GM21717 (cell line): ENCODE measurements at regions not wholly inside any gene's neighbourhood (a gene's known extent, or its start where the extent isn't known, plus 50 kb on each side); places are given as distances from the start of the nearest gene placed in this dataset.
"Not testable (repeated sequence)": the region's sequence is repeated elsewhere in the genome, so short reads cannot be mapped to it uniquely, and the experiment has no call there.

Source experiments
- ATAC-seq: cut with Tn5 transposase; IDR thresholded peaks from one replicate; pipeline ENCODE4 v1.9.1; 2021; ENCODE audit warnings: mild to moderate bottlenecking, moderate library complexity; ENCODE audit not compliant: unreplicated experiment

GRCh38 chr13:54004026-54004699 is 975.5 kb downstream of the OLFM4 start:
- no peak for ATAC-seq

- no peak for ATAC-seq
Measured at GRCh38 chr13:54016542-54016941, 987.9 kb downstream of the OLFM4 start.

GRCh38 chr13:54018485-54018884 is 989.9 kb downstream of the OLFM4 start:
- ATAC-seq = no peak

- ATAC-seq = peak; percentile 87
Measured at GRCh38 chr13:54029226-54029625, 1000.6 kb downstream of the OLFM4 start.

GRCh38 chr13:54029720-54030119 is 1001.1 kb downstream of the OLFM4 start:
- ATAC-seq = no peak

GRCh38 chr13:54033323-54033861 is 1004.8 kb downstream of the OLFM4 start:
- ATAC-seq = no peak

- no peak for ATAC-seq
Measured at GRCh38 chr13:54034047-54034446, 1005.4 kb downstream of the OLFM4 start.

GRCh38 chr13:54057416-54057815 is 1028.8 kb downstream of the OLFM4 start:
- ATAC-seq = not testable (repeated sequence)

- ATAC-seq = not testable (repeated sequence)
Measured at GRCh38 chr13:54069958-54070357, 1041.3 kb downstream of the OLFM4 start.

GRCh38 chr13:54077569-54077968 is 1049.0 kb downstream of the OLFM4 start:
- no peak for ATAC-seq

- ATAC-seq = no peak
Measured at GRCh38 chr13:54078271-54078870, 1049.8 kb downstream of the OLFM4 start.

GRCh38 chr13:54082309-54082708 is 1053.7 kb downstream of the OLFM4 start:
- not testable (repeated sequence) for ATAC-seq

GRCh38 chr13:54091884-54092283 is 1063.3 kb downstream of the OLFM4 start:
- ATAC-seq = no peak

GRCh38 chr13:54092686-54093085 is 1064.1 kb downstream of the OLFM4 start:
- ATAC-seq = no peak

GRCh38 chr13:54110597-54110996 is 1082.0 kb downstream of the OLFM4 start:
- ATAC-seq = no peak

- no peak for ATAC-seq
Measured at GRCh38 chr13:54124700-54125099, 1096.1 kb downstream of the OLFM4 start.

GRCh38 chr13:54130931-54131330 is 1102.3 kb downstream of the OLFM4 start:
- not testable (repeated sequence) for ATAC-seq

GRCh38 chr13:54131433-54131832 is 1102.8 kb downstream of the OLFM4 start:
- ATAC-seq = not testable (repeated sequence)

- not testable (repeated sequence) for ATAC-seq
Measured at GRCh38 chr13:54132127-54132526, 1103.5 kb downstream of the OLFM4 start.

GRCh38 chr13:54132720-54133119 is 1104.1 kb downstream of the OLFM4 start:
- not testable (repeated sequence) for ATAC-seq

- no peak for ATAC-seq
Measured at GRCh38 chr13:54133746-54134145, 1105.1 kb downstream of the OLFM4 start.

- no peak for ATAC-seq
Measured at GRCh38 chr13:54144828-54145227, 1116.2 kb downstream of the OLFM4 start.
